ENCODE measurements at regions not wholly inside any gene's neighbourhood (a gene's known extent, or its start where the extent isn't known, plus 50 kb on each side); places are given as distances from the start of the nearest gene placed in this dataset.

DNA sequence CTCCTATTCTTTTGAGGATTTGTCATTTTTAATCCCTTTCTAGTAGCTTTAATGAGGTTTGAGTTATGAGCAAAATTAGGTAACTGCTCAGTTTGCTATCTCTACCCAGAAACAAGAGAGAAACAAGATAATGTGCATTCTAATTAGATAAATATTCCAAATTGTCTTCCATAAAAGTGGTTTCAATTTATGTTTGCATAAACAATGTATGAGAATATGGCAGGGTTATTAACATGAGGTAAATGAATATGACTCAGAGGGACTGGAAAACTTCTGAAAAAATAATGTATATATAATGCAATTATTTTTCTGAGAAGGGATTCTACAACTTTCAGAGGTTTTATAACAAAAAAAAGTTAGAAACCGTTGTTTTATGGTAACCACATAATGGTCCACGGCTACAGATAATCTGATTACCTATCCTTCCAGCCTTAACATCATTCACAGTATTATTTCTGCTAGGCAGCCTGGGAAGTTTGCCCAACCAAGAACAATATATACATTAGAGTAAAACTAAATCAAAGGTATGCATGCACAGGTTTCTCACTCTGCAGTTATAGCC, 101.2 kb downstream of the CRPPA start:
- no peak overlapping the region for H3K4me3 ChIP-seq (ENCODE audit: low read depth, low read length)

- no peak overlapping the region for H3K4me3 ChIP-seq (ENCODE audit: low read depth, low read length)
Measured at GRCh38 chr7:16318989-16319915, 102.1 kb downstream of the CRPPA start.

DNA sequence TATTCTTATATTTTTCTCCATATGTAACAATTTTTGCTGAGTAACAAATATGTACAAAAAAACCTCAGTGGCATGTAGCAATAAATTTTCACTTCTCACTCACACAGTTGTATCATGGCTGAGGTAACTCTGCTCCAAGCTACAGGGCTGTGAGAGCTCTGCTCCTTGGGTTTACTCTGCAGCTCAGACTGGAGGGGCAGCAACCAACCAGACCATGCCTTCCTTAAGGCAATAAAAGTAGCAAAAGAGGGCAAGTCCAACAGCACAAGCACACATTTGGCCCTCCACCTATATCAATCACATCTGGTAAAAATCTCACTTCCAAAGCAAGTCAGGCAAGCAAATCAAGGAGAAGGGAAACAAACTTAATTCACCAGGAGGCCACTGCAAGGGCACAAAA, 102.9 kb downstream of the CRPPA start:
- no peak overlapping the region for H3K4me3 ChIP-seq (ENCODE audit: low read depth, low read length)

DNA sequence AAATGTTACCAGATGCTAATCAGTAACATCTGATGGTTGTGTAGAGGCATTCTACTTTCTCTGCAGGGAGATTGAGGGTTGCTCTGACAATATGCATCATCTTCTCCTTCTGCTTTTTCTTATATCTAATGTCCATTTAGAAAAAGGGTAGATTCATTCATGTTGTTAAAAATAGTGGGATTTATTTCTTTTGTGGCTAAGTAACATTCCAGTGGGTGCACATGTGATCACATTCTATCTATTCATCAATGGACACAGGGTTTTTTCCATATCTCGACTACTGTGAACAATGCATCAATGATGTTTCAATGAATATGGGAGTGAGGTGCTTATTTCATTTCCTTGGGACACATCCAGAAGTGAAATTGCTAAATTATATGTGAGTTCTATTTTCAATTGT, 103.9 kb downstream of the CRPPA start:
- H3K4me3 ChIP-seq (ENCODE audit: low read depth, low read length): no peak overlapping the region

DNA sequence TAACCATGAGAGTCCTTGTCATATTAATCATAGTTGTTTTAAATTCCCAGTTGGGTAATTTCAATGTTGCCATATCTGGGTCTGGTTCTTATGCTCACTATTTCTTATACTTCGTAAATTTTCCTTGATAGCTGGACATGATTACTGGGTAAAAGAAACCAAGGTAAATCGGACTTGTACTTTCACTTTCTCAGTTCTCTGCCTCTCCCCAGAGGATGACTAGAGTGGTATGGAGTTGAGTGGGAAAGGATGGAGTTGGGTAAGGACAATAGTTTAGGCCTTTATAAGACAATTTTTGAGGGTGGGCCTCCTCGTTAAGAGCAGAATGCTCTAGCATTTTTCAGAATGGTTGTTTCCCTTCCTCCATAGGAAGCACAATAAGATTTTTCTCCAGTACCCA, 106.1 kb downstream of the CRPPA start:
- no peak overlapping the region for H3K4me3 ChIP-seq (ENCODE audit: low read depth, low read length)

DNA sequence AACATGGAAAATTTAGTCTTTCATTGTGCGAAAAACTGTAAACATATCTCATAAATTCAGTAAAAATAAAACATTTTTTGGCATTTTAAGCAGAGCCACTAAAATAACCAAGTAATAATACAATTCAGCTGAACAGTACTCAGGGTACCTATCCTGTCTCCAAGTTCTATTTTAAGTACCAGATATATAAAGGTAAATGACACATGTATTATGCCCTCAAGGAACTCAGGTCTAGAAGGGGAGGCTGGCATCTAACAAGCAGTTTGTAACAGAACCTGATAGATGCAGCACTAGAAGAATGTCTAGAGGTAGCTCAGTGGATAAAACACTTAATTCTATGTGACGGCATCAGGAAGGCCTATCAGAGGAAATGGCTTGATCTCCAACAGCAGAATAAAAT, 112.2 kb downstream of the CRPPA start:
- H3K4me3 ChIP-seq (ENCODE audit: low read depth, low read length): no peak overlapping the region

DNA sequence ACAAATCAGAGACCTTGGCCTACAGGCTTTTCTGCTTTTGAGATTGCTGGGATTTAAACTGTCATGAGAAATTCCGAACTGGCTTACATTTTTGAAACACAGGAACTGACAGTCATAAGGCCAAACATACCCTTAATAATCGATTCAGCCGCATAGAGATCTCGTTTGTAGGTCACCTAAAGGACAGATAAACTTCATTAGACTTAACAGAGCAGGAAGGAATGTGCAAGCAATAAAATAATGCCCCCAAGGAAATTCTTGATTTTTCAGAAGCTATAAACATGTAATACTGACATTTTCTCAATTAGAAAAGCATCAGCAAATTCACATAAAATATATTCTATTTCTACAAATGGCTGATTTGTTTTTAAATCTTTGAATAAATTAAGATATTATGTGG, 120.0 kb downstream of the CRPPA start:
- H3K4me3 ChIP-seq (ENCODE audit: low read depth, low read length): no peak overlapping the region

GRCh38 chr7:16300361-16300895, 120.9 kb downstream of the CRPPA start:
- no peak overlapping the region for H3K4me3 ChIP-seq (ENCODE audit: low read depth, low read length)

GRCh38 chr7:16299853-16300252, 121.5 kb downstream of the CRPPA start:
- H3K4me3 ChIP-seq (ENCODE audit: low read depth, low read length): no peak overlapping the region

DNA sequence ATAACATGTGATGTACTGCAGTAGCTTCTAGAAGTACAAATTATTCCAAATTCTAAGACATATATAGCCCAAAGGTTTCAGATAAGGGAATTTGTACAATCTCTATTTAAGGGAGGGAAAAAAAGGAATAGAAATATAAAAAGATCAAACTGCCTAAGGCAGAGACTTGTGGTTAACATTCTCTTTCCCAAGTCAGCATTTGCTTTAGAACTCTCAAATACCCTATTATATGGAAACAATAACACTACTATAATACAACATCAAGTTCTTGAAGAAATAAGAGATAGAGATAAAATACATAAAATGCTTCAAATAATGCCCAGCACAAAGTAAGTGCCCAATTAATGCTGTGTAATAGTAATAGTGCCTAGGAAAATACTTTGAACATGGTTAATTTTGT, 123.1 kb downstream of the CRPPA start:
- no peak overlapping the region for H3K4me3 ChIP-seq (ENCODE audit: low read depth, low read length)

DNA sequence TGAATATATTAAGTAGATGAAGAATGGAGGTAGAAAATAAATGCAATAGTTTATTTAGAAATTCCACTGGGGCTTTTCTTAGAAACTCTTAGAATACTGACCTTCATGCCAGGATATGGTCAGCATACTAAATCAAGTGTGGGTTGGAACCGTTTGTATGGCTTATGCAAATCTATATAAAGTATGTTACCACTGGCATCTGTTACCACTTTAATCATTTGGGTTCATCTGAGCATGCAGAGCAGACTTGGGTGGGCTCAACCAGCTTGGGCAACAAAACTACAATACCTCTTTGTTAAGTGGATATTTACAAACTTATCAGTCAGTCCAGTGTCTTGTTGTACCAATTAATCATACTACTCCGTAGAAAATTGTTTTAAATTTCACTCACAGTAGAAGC, 125.8 kb downstream of the CRPPA start:
- H3K4me3 ChIP-seq (ENCODE audit: low read depth, low read length): no peak overlapping the region

GRCh38 chr7:16293669-16294425, 127.5 kb downstream of the CRPPA start:
- no peak overlapping the region for H3K4me3 ChIP-seq (ENCODE audit: low read depth, low read length)

GRCh38 chr7:16284581-16284980, 136.8 kb downstream of the CRPPA start:
- no peak overlapping the region for H3K4me3 ChIP-seq (ENCODE audit: low read depth, low read length)

- no peak overlapping the region for H3K4me3 ChIP-seq (ENCODE audit: low read depth, low read length)
Measured at GRCh38 chr7:16278167-16278787, 143.1 kb downstream of the CRPPA start.

GRCh38 chr7:16271990-16272665, 149.2 kb downstream of the CRPPA start:
- H3K4me3 ChIP-seq (ENCODE audit: low read depth, low read length): no peak overlapping the region

GRCh38 chr7:16271355-16271915, 149.9 kb downstream of the CRPPA start:
- H3K4me3 ChIP-seq (ENCODE audit: low read depth, low read length): no peak overlapping the region

GRCh38 chr7:16270844-16271243, 150.5 kb downstream of the CRPPA start:
- H3K4me3 ChIP-seq (ENCODE audit: low read depth, low read length): no peak overlapping the region

GRCh38 chr7:16268821-16269768, 152.2 kb downstream of the CRPPA start:
- no peak overlapping the region for H3K4me3 ChIP-seq (ENCODE audit: low read depth, low read length)
